ENCODE measurements at regions not wholly inside any gene's neighbourhood (a gene's known extent, or its start where the extent isn't known, plus 50 kb on each side); places are given as distances from the start of the nearest gene placed in this dataset.
"Not testable (repeated sequence)": the region's sequence is repeated elsewhere in the genome, so short reads cannot be mapped to it uniquely, and the experiment has no call there.

- DNase-seq (ENCODE audit: low spot score), result no peak
These were observed 81.9 kb upstream of the CCND2 start for GRCh38 chr12:4191642-4192041.

- no peak for DNase-seq (ENCODE audit: low spot score)
These were observed 82.4 kb upstream of the CCND2 start for GRCh38 chr12:4191149-4191548.

- DNase-seq (ENCODE audit: low spot score), result no peak
These were observed 83.0 kb upstream of the CCND2 start for GRCh38 chr12:4190366-4191063.

- no peak for DNase-seq (ENCODE audit: low spot score)
These were observed 83.8 kb upstream of the CCND2 start for GRCh38 chr12:4189721-4190120.

- no peak for DNase-seq (ENCODE audit: low spot score)
These were observed 85.6 kb upstream of the CCND2 start for GRCh38 chr12:4187916-4188315.

GRCh38 chr12:4187315-4187714, 86.2 kb upstream of the CCND2 start:
- not testable (repeated sequence) for DNase-seq (ENCODE audit: low spot score)

- DNase-seq (ENCODE audit: low spot score), result peak; percentile 57
These were observed 95.0 kb upstream of the CCND2 start for GRCh38 chr12:4178424-4179170.

- DNase-seq (ENCODE audit: low spot score), result no peak
These were observed 96.3 kb upstream of the CCND2 start for GRCh38 chr12:4177262-4177661.

- DNase-seq (ENCODE audit: low spot score), result no peak
These were observed 97.4 kb upstream of the CCND2 start for GRCh38 chr12:4176168-4176567.

- DNase-seq (ENCODE audit: low spot score), result no peak
These were observed 99.1 kb upstream of the CCND2 start for GRCh38 chr12:4174417-4174816.

- no peak for DNase-seq (ENCODE audit: low spot score)
These were observed 100.6 kb upstream of the CCND2 start for GRCh38 chr12:4172999-4173398.

- DNase-seq (ENCODE audit: low spot score), result no peak
These were observed 101.8 kb upstream of the CCND2 start for GRCh38 chr12:4171742-4172141.

- no peak for DNase-seq (ENCODE audit: low spot score)
These were observed 103.6 kb upstream of the CCND2 start for GRCh38 chr12:4169959-4170358.

- no peak for DNase-seq (ENCODE audit: low spot score)
These were observed 104.0 kb upstream of the CCND2 start for GRCh38 chr12:4169531-4169930.

GRCh38 chr12:4168036-4168435, 105.5 kb upstream of the CCND2 start:
- DNase-seq (ENCODE audit: low spot score), result no peak

- no peak for DNase-seq (ENCODE audit: low spot score)
These were observed 108.7 kb upstream of the CCND2 start for GRCh38 chr12:4164559-4165558.

- DNase-seq (ENCODE audit: low spot score), result no peak
These were observed 109.4 kb upstream of the CCND2 start for GRCh38 chr12:4164188-4164558.

- no peak for DNase-seq (ENCODE audit: low spot score)
These were observed 111.8 kb upstream of the CCND2 start for GRCh38 chr12:4161718-4162117.

GRCh38 chr12:4160314-4161040, 113.1 kb upstream of the CCND2 start:
- DNase-seq (ENCODE audit: low spot score), result no peak

GRCh38 chr12:4159851-4160250, 113.7 kb upstream of the CCND2 start:
- DNase-seq (ENCODE audit: low spot score), result no peak

GRCh38 chr12:4158306-4158705, 115.3 kb upstream of the CCND2 start:
- DNase-seq (ENCODE audit: low spot score), result no peak

- DNase-seq (ENCODE audit: low spot score), result no peak
These were observed 116.4 kb upstream of the CCND2 start for GRCh38 chr12:4157122-4157521.
